ENCODE measurements at regions not wholly inside any gene's neighbourhood (a gene's known extent, or its start where the extent isn't known, plus 50 kb on each side); places are given as distances from the start of the nearest gene placed in this dataset.

GRCh38 chr12:31853977-31854376 is 105.2 kb upstream of the RESF1 start:
- no peak for TF ChIP-seq POLR2A (IDR thresholded peaks at IDR 0.05)
- TF ChIP-seq, protein P1, sequence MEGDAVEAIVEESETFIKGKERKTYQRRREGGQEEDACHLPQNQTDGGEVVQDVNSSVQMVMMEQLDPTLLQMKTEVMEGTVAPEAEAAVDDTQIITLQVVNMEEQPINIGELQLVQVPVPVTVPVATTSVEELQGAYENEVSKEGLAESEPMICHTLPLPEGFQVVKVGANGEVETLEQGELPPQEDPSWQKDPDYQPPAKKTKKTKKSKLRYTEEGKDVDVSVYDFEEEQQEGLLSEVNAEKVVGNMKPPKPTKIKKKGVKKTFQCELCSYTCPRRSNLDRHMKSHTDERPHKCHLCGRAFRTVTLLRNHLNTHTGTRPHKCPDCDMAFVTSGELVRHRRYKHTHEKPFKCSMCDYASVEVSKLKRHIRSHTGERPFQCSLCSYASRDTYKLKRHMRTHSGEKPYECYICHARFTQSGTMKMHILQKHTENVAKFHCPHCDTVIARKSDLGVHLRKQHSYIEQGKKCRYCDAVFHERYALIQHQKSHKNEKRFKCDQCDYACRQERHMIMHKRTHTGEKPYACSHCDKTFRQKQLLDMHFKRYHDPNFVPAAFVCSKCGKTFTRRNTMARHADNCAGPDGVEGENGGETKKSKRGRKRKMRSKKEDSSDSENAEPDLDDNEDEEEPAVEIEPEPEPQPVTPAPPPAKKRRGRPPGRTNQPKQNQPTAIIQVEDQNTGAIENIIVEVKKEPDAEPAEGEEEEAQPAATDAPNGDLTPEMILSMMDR (IDR thresholded peaks at IDR 0.05), result no peak
